B cell (primary cell): ENCODE measurements at regions not wholly inside any gene's neighbourhood (a gene's known extent, or its start where the extent isn't known, plus 50 kb on each side); places are given as distances from the start of the nearest gene placed in this dataset.

Experiments
- ATAC-seq: fragments of 200-7000 bp; cut with Tn5 transposase; one replicate; pipeline ENCODE4 v1.10.0; 2021; ENCODE audit warnings: low read depth, mild to moderate bottlenecking, moderate number of reproducible peaks, moderate library complexity
- CTCF ChIA-PET: fragments of 350-600 bp; sonication (Branson Sonifier 250); formaldehyde crosslinking; loops from one replicate; lab custom pipeline; 2021; ENCODE audit warnings: antibody characterized with exemption, inconsistent platforms; lab: Charles Lee
- POLR2A ChIA-PET: fragments of 350-600 bp; sonication (Branson Sonifier 250); formaldehyde crosslinking; loops from one replicate; lab custom pipeline; 2021; ENCODE audit warnings: antibody characterized with exemption; lab: Charles Lee
- DNase-seq: peaks from one replicate; pipeline ENCODE4 v3.0.0; 2013
- H2AFZ ChIP-seq: 2 replicates; pipeline ENCODE4 v1.6.1; 2012; ENCODE audit warnings: mild to moderate bottlenecking, low read depth, low read length; ENCODE audit not compliant: insufficient read depth, poor library complexity, severe bottlenecking
- H3K27ac ChIP-seq, 2 donors: 1 replicate in 1 of 2; 2 replicates in 1 of 2; pipeline ENCODE4 v1.5.1; 2012 to 2013; ENCODE audit warnings: low read length in 2 of 2, mild to moderate bottlenecking in 2 of 2, moderate library complexity in 1 of 2
- H3K27me3 ChIP-seq, 4 experiments: fragments of 200-600 bp in 1 of 4; sonication (generic) in 1 of 4; replicated peaks in 1 of 4; 1 replicate in 2 of 4; 2 replicates in 2 of 4; pipeline versions ENCODE4 v1.6.1 to v1.7.0; 2013 to 2016; ENCODE audit warnings: low read length in 3 of 4, mild to moderate bottlenecking in 2 of 4, mixed read lengths in 1 of 4, moderate library complexity in 1 of 4; ENCODE audit not compliant: insufficient read depth in 4 of 4, control insufficient read depth in 3 of 4; ENCODE audit errors: control extremely low read depth in 1 of 4
- H3K36me3 ChIP-seq, 2 experiments: replicated peaks in 1 of 2; 1 replicate in 1 of 2; 2 replicates in 1 of 2; pipeline versions ENCODE4 v1.6.1 to v1.7.1; 2013; ENCODE audit warnings: low read length in 1 of 2; ENCODE audit not compliant: insufficient read depth in 2 of 2, control insufficient read depth in 1 of 2; ENCODE audit errors: control extremely low read depth in 1 of 2, extremely low read depth in 1 of 2
- H3K4me1 ChIP-seq, 2 donors: fragments of 200-600 bp in 1 of 2; sonication (generic) in 1 of 2; 1 replicate in 1 of 2; 2 replicates in 1 of 2; pipeline versions ENCODE4 v1.5.1 to v1.6.1; 2013 to 2017; ENCODE audit warnings: low read length in 2 of 2; ENCODE audit not compliant: control insufficient read depth in 2 of 2, insufficient read depth in 2 of 2
- H3K4me2 ChIP-seq: replicated peaks from 2 replicates; pipeline ENCODE3; 2012; ENCODE audit warnings: mild to moderate bottlenecking, low read depth, low read length; ENCODE audit not compliant: poor library complexity, severe bottlenecking
- H3K4me3 ChIP-seq, 5 experiments: fragments of 200-600 bp in 1 of 5; sonication (generic) in 1 of 5; 1 replicate in 3 of 5; 2 replicates in 2 of 5; pipeline versions ENCODE4 v1.5.1 to v1.7.0; 2011 to 2016; ENCODE audit warnings: low read length in 4 of 5, mild to moderate bottlenecking in 4 of 5, low read depth in 2 of 5, control low read depth in 1 of 5, moderate library complexity in 1 of 5; ENCODE audit not compliant: insufficient read depth in 1 of 5; ENCODE audit errors: control extremely low read depth in 1 of 5, extremely low read depth in 1 of 5
- H3K79me2 ChIP-seq: fragments of 200-600 bp; sonication (generic); one replicate; pipeline ENCODE4 v1.6.0; 2016; ENCODE audit warnings: low read length; ENCODE audit not compliant: control insufficient read depth, insufficient read depth
- H3K9ac ChIP-seq: fragments of 200-600 bp; sonication (generic); 2 replicates; pipeline ENCODE4 v1.6.1; 2017; ENCODE audit warnings: mild to moderate bottlenecking, low read length, moderate library complexity
- H3K9me3 ChIP-seq, 3 donors: one replicate each; pipeline versions ENCODE4 v1.6.1 to v1.7.1; 2013; ENCODE audit warnings: low read length in 2 of 3; ENCODE audit not compliant: control insufficient read depth in 2 of 3, insufficient read depth in 1 of 3; ENCODE audit errors: control extremely low read depth in 1 of 3
- H4K20me1 ChIP-seq: 2 replicates; pipeline ENCODE4 v1.6.0; 2012; ENCODE audit warnings: mild to moderate bottlenecking, low read length; ENCODE audit not compliant: insufficient read depth, control insufficient read depth, poor library complexity, severe bottlenecking
- H3K27ac Mint-ChIP-seq: one replicate; pipeline ENCODE4 v1.8.0; 2021; ENCODE audit warnings: mixed read lengths
- H3K27me3 Mint-ChIP-seq: one replicate; pipeline ENCODE4 v1.8.0; 2021; ENCODE audit warnings: mixed read lengths
- H3K4me1 Mint-ChIP-seq: one replicate; pipeline ENCODE4 v1.8.0; 2021; ENCODE audit warnings: mixed read lengths
- H3K4me3 Mint-ChIP-seq: one replicate; pipeline ENCODE4 v1.8.0; 2021; ENCODE audit warnings: mixed read lengths
- H3K9me3 Mint-ChIP-seq: one replicate; pipeline ENCODE4 v1.8.0; 2022; ENCODE audit warnings: mixed read lengths; ENCODE audit not compliant: insufficient read depth
- CTCF ChIP-seq: fragments of 200-600 bp; IDR thresholded peaks from one replicate; pipeline ENCODE4 v1.8.0; 2022; ENCODE audit warnings: antibody characterized with exemption, mild to moderate bottlenecking
- EZH2 ChIP-seq: IDR thresholded peaks from 2 replicates; pipeline ENCODE4 v1.6.1; 2012; ENCODE audit warnings: borderline replicate concordance, low read depth, mild to moderate bottlenecking, moderate library complexity, low read length; ENCODE audit not compliant: insufficient read depth, poor library complexity, severe bottlenecking
- WGBS: methylation state at CpG from one replicate; pipeline ENCODE4 v1.1.5; 2013; ENCODE audit warnings: missing lambda C conversion rate; ENCODE audit not compliant: insufficient coverage; 5-methylcytosine and 5-hydroxymethylcytosine counted together
- intact Hi-C: fragments of 100-400 bp; cut with micrococcal nuclease; formaldehyde crosslinking; loops from one replicate; pipeline ENCODE4 v1.10.0; 2022

- POLR2A ChIA-PET: no interaction called here
- H3K27ac Mint-ChIP-seq: no peak overlapping the region
- CTCF ChIA-PET: no interaction called here
- no peak overlapping the region for H3K4me3 ChIP-seq
- intact Hi-C loops: no loop called here
- no peaks in the 10 kb centered on the region for H3K79me2 ChIP-seq
- TF ChIP-seq CTCF: no peak
- no peak for TF ChIP-seq EZH2
- no peak overlapping the region for H2AFZ ChIP-seq
- no peak overlapping the region for H3K27ac ChIP-seq
- H3K9me3 ChIP-seq: peaks cover 0 to 4% (median 0%) of the 10 kb centered on the region in 3 donors
- ATAC-seq (no peak), DNase-seq (no peak)
- H3K4me3 Mint-ChIP-seq: no peak overlapping the region
- H3K4me1 Mint-ChIP-seq: no peaks in the 10 kb centered on the region
- no peak overlapping the region for H3K4me2 ChIP-seq
- H3K27me3 ChIP-seq: no peaks in the 10 kb centered on the region
- no peaks in the 10 kb centered on the region for H3K4me1 ChIP-seq
- H3K36me3 ChIP-seq: no peaks in the 10 kb centered on the region
- no peaks in the 10 kb centered on the region for H3K27me3 Mint-ChIP-seq
- no peaks in the 10 kb centered on the region for H4K20me1 ChIP-seq
- no peak overlapping the region for H3K9ac ChIP-seq
- 76% methylated on average over 4 of the region's 10 CpGs for WGBS
- no peaks in the 10 kb centered on the region for H3K9me3 Mint-ChIP-seq
Observed at GRCh38 chr7:68547799-68548198, 1050.5 kb upstream of the AUTS2 start.

DNA sequence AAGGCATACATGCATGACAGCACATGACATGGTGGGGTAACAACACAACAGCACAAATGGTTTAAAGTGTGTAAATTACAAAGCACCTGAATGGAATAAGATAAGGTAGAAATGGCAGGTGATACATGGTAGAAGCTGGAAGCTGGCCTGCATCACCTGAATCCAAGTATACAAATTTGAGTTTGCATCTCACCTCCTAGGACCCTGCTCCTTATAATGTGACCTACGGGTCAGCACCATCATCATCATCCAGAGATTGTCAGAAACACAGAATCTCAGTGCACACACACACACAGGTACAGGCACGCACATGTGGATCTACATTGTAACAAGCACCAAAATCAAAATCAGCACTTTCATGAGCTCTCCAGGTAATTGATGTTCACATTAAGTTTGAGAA is 1048.2 kb upstream of the AUTS2 start:
- 100% methylated on average over 1 of the region's 2 CpGs for WGBS
- CTCF ChIA-PET: no interaction called here
- no peak overlapping the region for H3K4me3 ChIP-seq
- DNase-seq (no peak), ATAC-seq (no peak)
- H3K4me1 ChIP-seq: no peaks in the 10 kb centered on the region
- H3K9me3 ChIP-seq: peaks cover 0 to 2% (median 0%) of the 10 kb centered on the region in 3 donors
- no peak overlapping the region for H3K27ac ChIP-seq
- Mint-ChIP-seq H3K27ac (no peak overlapping the region), H3K4me1 (no peaks in the 10 kb centered on the region), H3K9me3 (no peaks in the 10 kb centered on the region), H3K27me3 (no peaks in the 10 kb centered on the region), H3K4me3 (no peak overlapping the region)
- H3K27me3 ChIP-seq: no peaks in the 10 kb centered on the region
- no peaks in the 10 kb centered on the region for H4K20me1 ChIP-seq
- H3K9ac ChIP-seq: no peak overlapping the region
- POLR2A ChIA-PET: no interaction called here
- no peaks in the 10 kb centered on the region for H3K79me2 ChIP-seq
- intact Hi-C loops: no loop called here
- no peaks in the 10 kb centered on the region for H3K36me3 ChIP-seq
- no peak for TF ChIP-seq EZH2
- TF ChIP-seq CTCF: no peak
- H3K4me2 ChIP-seq: no peak overlapping the region
- H2AFZ ChIP-seq: no peak overlapping the region
